ENCODE measurements at regions not wholly inside any gene's neighbourhood (a gene's known extent, or its start where the extent isn't known, plus 50 kb on each side); places are given as distances from the start of the nearest gene placed in this dataset.

GRCh38 chr10:78390817-78391216, 357.2 kb downstream of the RPS24 start:
- TF ChIP-seq, protein P1, sequence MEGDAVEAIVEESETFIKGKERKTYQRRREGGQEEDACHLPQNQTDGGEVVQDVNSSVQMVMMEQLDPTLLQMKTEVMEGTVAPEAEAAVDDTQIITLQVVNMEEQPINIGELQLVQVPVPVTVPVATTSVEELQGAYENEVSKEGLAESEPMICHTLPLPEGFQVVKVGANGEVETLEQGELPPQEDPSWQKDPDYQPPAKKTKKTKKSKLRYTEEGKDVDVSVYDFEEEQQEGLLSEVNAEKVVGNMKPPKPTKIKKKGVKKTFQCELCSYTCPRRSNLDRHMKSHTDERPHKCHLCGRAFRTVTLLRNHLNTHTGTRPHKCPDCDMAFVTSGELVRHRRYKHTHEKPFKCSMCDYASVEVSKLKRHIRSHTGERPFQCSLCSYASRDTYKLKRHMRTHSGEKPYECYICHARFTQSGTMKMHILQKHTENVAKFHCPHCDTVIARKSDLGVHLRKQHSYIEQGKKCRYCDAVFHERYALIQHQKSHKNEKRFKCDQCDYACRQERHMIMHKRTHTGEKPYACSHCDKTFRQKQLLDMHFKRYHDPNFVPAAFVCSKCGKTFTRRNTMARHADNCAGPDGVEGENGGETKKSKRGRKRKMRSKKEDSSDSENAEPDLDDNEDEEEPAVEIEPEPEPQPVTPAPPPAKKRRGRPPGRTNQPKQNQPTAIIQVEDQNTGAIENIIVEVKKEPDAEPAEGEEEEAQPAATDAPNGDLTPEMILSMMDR (IDR thresholded peaks at IDR 0.05; ENCODE audit: unreplicated experiment) = no peak
- H3K4me1 Mint-ChIP-seq (ENCODE audit: insufficient read depth, unreplicated experiment) = no peaks in the 10 kb centered on the region
- no peak overlapping the region for H3K27ac Mint-ChIP-seq (ENCODE audit: low read depth, unreplicated experiment)
- H3K4me3 Mint-ChIP-seq (ENCODE audit: unreplicated experiment) = no peak overlapping the region
- ChIA-PET CTCF (no interaction called here), POLR2A (no interaction called here)
- no TSS peak for BruUV-seq (replicated peaks)
- peaks cover 47% of the 10 kb centered on the region for H3K27me3 Mint-ChIP-seq (ENCODE audit: insufficient read depth, unreplicated experiment)
- H3K36me3 Mint-ChIP-seq (ENCODE audit: insufficient read depth, unreplicated experiment) = no peaks in the 10 kb centered on the region
- no peak for DNase-seq (ENCODE audit: unreplicated experiment)
- no peaks in the 10 kb centered on the region for H3K9me3 Mint-ChIP-seq (ENCODE audit: unreplicated experiment)
- intact Hi-C loops (cut with micrococcal nuclease) = no loop called here

DNA sequence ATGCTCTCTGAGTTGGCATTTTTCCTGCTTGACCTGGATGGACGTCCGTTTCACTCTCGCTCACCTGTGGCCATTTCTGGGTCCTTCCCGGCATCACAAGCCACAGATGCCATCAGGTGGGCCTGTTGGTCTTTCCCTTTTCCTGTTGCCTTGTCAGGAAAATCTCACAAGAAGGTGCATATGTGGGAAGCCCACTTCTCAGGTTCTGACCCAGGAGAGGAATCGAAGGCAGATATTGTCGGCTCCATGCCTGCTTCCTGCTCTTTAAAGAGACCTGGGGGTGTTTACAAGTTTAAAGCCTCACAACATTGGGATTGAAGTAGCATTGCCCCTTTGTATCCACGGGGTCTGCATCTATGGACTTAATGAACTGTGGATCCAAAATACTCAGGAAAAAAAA, 357.9 kb downstream of the RPS24 start:
- intact Hi-C loops (cut with micrococcal nuclease) = no loop called here
- H3K27me3 Mint-ChIP-seq (ENCODE audit: insufficient read depth, unreplicated experiment) = peaks cover 41% of the 10 kb centered on the region

GRCh38 chr10:78392197-78392596, 358.5 kb downstream of the RPS24 start:
- TF ChIP-seq, protein P1 (IDR thresholded peaks at IDR 0.05; ENCODE audit: unreplicated experiment) = no peak
- Mint-ChIP-seq H3K4me1 (ENCODE audit: insufficient read depth, unreplicated experiment) (no peaks in the 10 kb centered on the region), H3K27me3 (ENCODE audit: insufficient read depth, unreplicated experiment) (peaks cover 40% of the 10 kb centered on the region), H3K36me3 (ENCODE audit: insufficient read depth, unreplicated experiment) (no peaks in the 10 kb centered on the region), H3K27ac (ENCODE audit: low read depth, unreplicated experiment) (no peak overlapping the region), H3K4me3 (ENCODE audit: unreplicated experiment) (no peak overlapping the region), H3K9me3 (ENCODE audit: unreplicated experiment) (no peaks in the 10 kb centered on the region)
- BruUV-seq (replicated peaks) = no TSS peak
- no peak for DNase-seq (ENCODE audit: unreplicated experiment)
- CTCF ChIA-PET = no interaction called here
- POLR2A ChIA-PET = no interaction called here
- intact Hi-C loops (cut with micrococcal nuclease) = no loop called here

More for the DNA sequence above, 357.9 kb downstream of the RPS24 start:
- TF ChIP-seq, protein P1 (IDR thresholded peaks at IDR 0.05; ENCODE audit: unreplicated experiment) = no peak
- H3K4me3 Mint-ChIP-seq (ENCODE audit: unreplicated experiment) = no peak overlapping the region
- no peak overlapping the region for H3K27ac Mint-ChIP-seq (ENCODE audit: low read depth, unreplicated experiment)
- ChIA-PET CTCF (no interaction called here), POLR2A (no interaction called here)
- DNase-seq (ENCODE audit: unreplicated experiment) = no peak
- no peaks in the 10 kb centered on the region for H3K36me3 Mint-ChIP-seq (ENCODE audit: insufficient read depth, unreplicated experiment)
- no peaks in the 10 kb centered on the region for H3K9me3 Mint-ChIP-seq (ENCODE audit: unreplicated experiment)
- no TSS peak for BruUV-seq (replicated peaks)
- H3K4me1 Mint-ChIP-seq (ENCODE audit: insufficient read depth, unreplicated experiment) = no peaks in the 10 kb centered on the region

- intact Hi-C loops (cut with micrococcal nuclease) = no loop called here
- DNase-seq (ENCODE audit: unreplicated experiment) = no peak
- ChIA-PET CTCF (no interaction called here), POLR2A (no interaction called here)
- no peak overlapping the region for H3K4me3 Mint-ChIP-seq (ENCODE audit: unreplicated experiment)
- no peaks in the 10 kb centered on the region for H3K4me1 Mint-ChIP-seq (ENCODE audit: insufficient read depth, unreplicated experiment)
- H3K9me3 Mint-ChIP-seq (ENCODE audit: unreplicated experiment) = no peaks in the 10 kb centered on the region
- TF ChIP-seq, protein P1 (IDR thresholded peaks at IDR 0.05; ENCODE audit: unreplicated experiment) = no peak
- BruUV-seq (replicated peaks) = no TSS peak
- peaks cover 39% of the 10 kb centered on the region for H3K27me3 Mint-ChIP-seq (ENCODE audit: insufficient read depth, unreplicated experiment)
- H3K36me3 Mint-ChIP-seq (ENCODE audit: insufficient read depth, unreplicated experiment) = no peaks in the 10 kb centered on the region
- no peak overlapping the region for H3K27ac Mint-ChIP-seq (ENCODE audit: low read depth, unreplicated experiment)
These were observed 359.4 kb downstream of the RPS24 start for GRCh38 chr10:78393094-78393493.

Data from MCF 10A (cell line).